ENCODE measurements at regions not wholly inside any gene's neighbourhood (a gene's known extent, or its start where the extent isn't known, plus 50 kb on each side); places are given as distances from the start of the nearest gene placed in this dataset.

- TF ChIP-seq EZH2 (IDR thresholded peaks at IDR 0.05; ENCODE audit: borderline replicate concordance) (no peak), CTCF (IDR thresholded peaks at IDR 0.05; ENCODE audit: poor library complexity) (no peak), EZH2phosphoT487 (IDR thresholded peaks at IDR 0.05; ENCODE audit: low read depth, severe bottlenecking, unreplicated experiment) (no peak)
Measured at GRCh38 chr2:104678181-104678580, 175.7 kb upstream of the POU3F3 start.
